Muscle layer of duodenum (tissue), 2 donors: ENCODE measurements at regions not wholly inside any gene's neighbourhood (a gene's known extent, or its start where the extent isn't known, plus 50 kb on each side); places are given as distances from the start of the nearest gene placed in this dataset.
"Not testable (repeated sequence)": the region's sequence is repeated elsewhere in the genome, so short reads cannot be mapped to it uniquely, and the experiment has no call there.

Source experiments
- H3K27ac ChIP-seq: one replicate; pipeline ENCODE4 v1.7.0; 2013; ENCODE audit warnings: mild to moderate bottlenecking, low read length
- H3K27me3 ChIP-seq: one replicate; pipeline ENCODE4 v1.7.0; 2013; ENCODE audit warnings: low read depth, mild to moderate bottlenecking, control low read depth, low read length
- H3K36me3 ChIP-seq, 2 donors: one replicate each; pipeline ENCODE4 v1.7.0; 2013; ENCODE audit warnings: low read length in 2 of 2, control low read depth in 1 of 2, mild to moderate bottlenecking in 1 of 2; ENCODE audit not compliant: insufficient read depth in 2 of 2, control insufficient read depth in 1 of 2
- H3K4me1 ChIP-seq, 2 donors: one replicate each; pipeline ENCODE4 v1.7.0; 2013; ENCODE audit warnings: low read length in 2 of 2, mild to moderate bottlenecking in 2 of 2, control low read depth in 1 of 2, moderate library complexity in 1 of 2; ENCODE audit not compliant: insufficient read depth in 2 of 2, control insufficient read depth in 1 of 2
- H3K4me3 ChIP-seq, 2 donors: one replicate each; pipeline ENCODE4 v1.7.0; 2013; ENCODE audit warnings: low read length in 2 of 2, low read depth in 1 of 2, mild to moderate bottlenecking in 1 of 2
- H3K9me3 ChIP-seq, 2 donors: one replicate each; pipeline ENCODE4 v1.7.0; 2013; ENCODE audit warnings: low read length in 2 of 2, control low read depth in 1 of 2, mild to moderate bottlenecking in 1 of 2; ENCODE audit not compliant: control insufficient read depth in 1 of 2
- donor health status: healthy.

- Histone ChIP-seq H3K4me1 (no peaks in the 10 kb centered on the region), H3K4me3 (no peak overlapping the region), H3K27me3 (no peaks in the 10 kb centered on the region), H3K9me3 (no peaks in the 10 kb centered on the region), H3K27ac (no peak overlapping the region), H3K36me3 (no peaks in the 10 kb centered on the region)
Measured at GRCh38 chr12:87405918-87406317, 623.3 kb downstream of the C12orf50 start.

GRCh38 chr12:87394168-87394567 is 635.0 kb downstream of the C12orf50 start:
- H3K4me3 ChIP-seq = peak overlapping the region in 1 of 2 donors; percentile 14
- H3K27me3 ChIP-seq, H3K27ac ChIP-seq, H3K9me3 ChIP-seq, H3K4me1 ChIP-seq, H3K36me3 ChIP-seq: not testable (repeated sequence)

GRCh38 chr12:87388376-87388775 is 640.8 kb downstream of the C12orf50 start:
- H3K4me3 ChIP-seq = no peak overlapping the region
- H3K27ac ChIP-seq = no peak overlapping the region
- H3K36me3 ChIP-seq = no peaks in the 10 kb centered on the region
- no peaks in the 10 kb centered on the region for H3K9me3 ChIP-seq
- H3K4me1 ChIP-seq = no peaks in the 10 kb centered on the region
- H3K27me3 ChIP-seq = no peaks in the 10 kb centered on the region

GRCh38 chr12:87385322-87385721 is 643.9 kb downstream of the C12orf50 start:
- H3K36me3 ChIP-seq = no peaks in the 10 kb centered on the region
- no peaks in the 10 kb centered on the region for H3K9me3 ChIP-seq
- no peaks in the 10 kb centered on the region for H3K4me1 ChIP-seq
- no peak overlapping the region for H3K27ac ChIP-seq
- H3K27me3 ChIP-seq = no peaks in the 10 kb centered on the region
- H3K4me3 ChIP-seq = no peak overlapping the region

GRCh38 chr12:87384226-87384625 is 645.0 kb downstream of the C12orf50 start:
- Histone ChIP-seq H3K27ac (no peak overlapping the region), H3K9me3 (no peaks in the 10 kb centered on the region)

GRCh38 chr12:87383680-87384079 is 645.5 kb downstream of the C12orf50 start:
- no peaks in the 10 kb centered on the region for H3K4me1 ChIP-seq
- no peak overlapping the region for H3K4me3 ChIP-seq
- H3K9me3 ChIP-seq = no peaks in the 10 kb centered on the region
- H3K36me3 ChIP-seq = no peaks in the 10 kb centered on the region
- H3K27me3 ChIP-seq = no peaks in the 10 kb centered on the region
- H3K27ac ChIP-seq = no peak overlapping the region

More at GRCh38 chr12:87384226-87384625, 645.0 kb downstream of the C12orf50 start:
- Histone ChIP-seq H3K27me3 (no peaks in the 10 kb centered on the region), H3K36me3 (no peaks in the 10 kb centered on the region), H3K4me3 (no peak overlapping the region), H3K4me1 (no peaks in the 10 kb centered on the region)

- H3K4me1 ChIP-seq = no peaks in the 10 kb centered on the region
- H3K27ac ChIP-seq = no peak overlapping the region
- H3K36me3 ChIP-seq = no peaks in the 10 kb centered on the region
- H3K9me3 ChIP-seq = no peaks in the 10 kb centered on the region
- no peaks in the 10 kb centered on the region for H3K27me3 ChIP-seq
- H3K4me3 ChIP-seq = no peak overlapping the region
Measured at GRCh38 chr12:87382959-87383566, 646.1 kb downstream of the C12orf50 start.

GRCh38 chr12:87382436-87382835 is 646.8 kb downstream of the C12orf50 start:
- H3K4me1 ChIP-seq = no peaks in the 10 kb centered on the region
- no peak overlapping the region for H3K4me3 ChIP-seq
- no peaks in the 10 kb centered on the region for H3K36me3 ChIP-seq
- no peaks in the 10 kb centered on the region for H3K27me3 ChIP-seq
- no peaks in the 10 kb centered on the region for H3K9me3 ChIP-seq
- no peak overlapping the region for H3K27ac ChIP-seq

GRCh38 chr12:87381742-87382141 is 647.5 kb downstream of the C12orf50 start:
- Histone ChIP-seq H3K27ac (no peak overlapping the region), H3K36me3 (no peaks in the 10 kb centered on the region), H3K4me1 (no peaks in the 10 kb centered on the region), H3K27me3 (no peaks in the 10 kb centered on the region), H3K4me3 (no peak overlapping the region), H3K9me3 (no peaks in the 10 kb centered on the region)

- H3K27ac ChIP-seq = no peak overlapping the region
- H3K4me1 ChIP-seq = no peaks in the 10 kb centered on the region
- H3K36me3 ChIP-seq = no peaks in the 10 kb centered on the region
- peaks cover 0 to 6% of the 10 kb centered on the region in 2 donors for H3K9me3 ChIP-seq
- H3K27me3 ChIP-seq = no peaks in the 10 kb centered on the region
- H3K4me3 ChIP-seq = no peak overlapping the region
Measured at GRCh38 chr12:87378526-87378925, 650.7 kb downstream of the C12orf50 start.

GRCh38 chr12:87376722-87377121 is 652.5 kb downstream of the C12orf50 start:
- Histone ChIP-seq H3K27ac (no peak overlapping the region), H3K4me3 (no peak overlapping the region), H3K36me3 (no peaks in the 10 kb centered on the region), H3K9me3 (peaks cover 0 to 6% of the 10 kb centered on the region in 2 donors), H3K27me3 (no peaks in the 10 kb centered on the region), H3K4me1 (no peaks in the 10 kb centered on the region)

- Histone ChIP-seq H3K36me3 (no peaks in the 10 kb centered on the region), H3K9me3 (peaks cover 0 to 4% of the 10 kb centered on the region in 2 donors), H3K4me1 (no peaks in the 10 kb centered on the region), H3K4me3 (no peak overlapping the region), H3K27ac (no peak overlapping the region), H3K27me3 (no peaks in the 10 kb centered on the region)
Measured at GRCh38 chr12:87369161-87369560, 660.0 kb downstream of the C12orf50 start.
